ENCODE measurements at regions not wholly inside any gene's neighbourhood (a gene's known extent, or its start where the extent isn't known, plus 50 kb on each side); places are given as distances from the start of the nearest gene placed in this dataset.
A peak's percentile ranks its signal among the peaks of the same experiment; 100 is the strongest.
"Not testable (repeated sequence)": the region's sequence is repeated elsewhere in the genome, so short reads cannot be mapped to it uniquely, and the experiment has no call there.

GRCh38 chr20:40941133-40941610 lies 87.5 kb upstream of the TOP1 start:
- peak; percentile 70 to 72 for DNase-seq

- peak; percentile 37 for DNase-seq
These were observed 86.6 kb upstream of the TOP1 start for GRCh38 chr20:40942006-40942405.

GRCh38 chr20:40942775-40943174 lies 85.8 kb upstream of the TOP1 start:
- no peak for DNase-seq

DNA sequence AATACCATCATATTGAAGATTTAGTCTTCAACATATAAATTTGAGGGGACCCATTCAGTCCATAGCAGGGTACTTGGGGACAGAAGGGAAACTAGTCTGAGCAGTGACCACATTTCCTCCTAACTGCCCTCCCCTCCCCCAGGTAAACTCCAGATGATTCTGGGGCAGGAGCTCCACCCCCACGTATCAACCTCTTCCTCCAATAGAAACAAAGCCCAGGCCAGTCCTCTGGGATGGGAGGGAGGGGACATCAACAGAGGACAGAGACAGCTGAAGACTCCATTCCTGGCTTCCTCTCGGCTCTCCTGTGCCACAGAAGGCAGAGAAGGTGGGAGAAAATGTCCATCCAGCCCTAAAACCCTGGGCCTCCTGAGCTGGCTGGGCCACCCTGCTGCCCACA lies 85.0 kb upstream of the TOP1 start:
- DNase-seq, result no peak

DNA sequence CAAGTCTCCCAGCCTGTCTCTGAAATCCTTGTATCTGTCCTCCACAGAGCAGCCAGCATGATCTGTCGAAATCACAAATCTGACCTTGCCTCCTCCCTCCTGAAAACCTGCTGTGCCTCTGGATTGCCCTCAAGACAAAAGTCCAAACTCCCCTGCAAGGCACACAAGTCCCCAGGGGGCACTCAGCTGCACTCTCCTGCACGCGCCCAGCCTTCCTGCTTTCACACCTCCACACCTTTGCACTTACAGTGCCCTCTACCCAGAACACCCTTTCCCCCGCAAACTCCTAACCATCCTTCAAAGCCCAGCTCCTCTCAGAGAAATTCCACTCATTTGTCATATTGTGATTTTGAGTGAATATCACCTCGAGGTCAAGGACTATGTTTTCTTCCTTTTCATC lies 83.4 kb upstream of the TOP1 start:
- peak in 1 of 2 experiments; percentile 3 for DNase-seq

DNA sequence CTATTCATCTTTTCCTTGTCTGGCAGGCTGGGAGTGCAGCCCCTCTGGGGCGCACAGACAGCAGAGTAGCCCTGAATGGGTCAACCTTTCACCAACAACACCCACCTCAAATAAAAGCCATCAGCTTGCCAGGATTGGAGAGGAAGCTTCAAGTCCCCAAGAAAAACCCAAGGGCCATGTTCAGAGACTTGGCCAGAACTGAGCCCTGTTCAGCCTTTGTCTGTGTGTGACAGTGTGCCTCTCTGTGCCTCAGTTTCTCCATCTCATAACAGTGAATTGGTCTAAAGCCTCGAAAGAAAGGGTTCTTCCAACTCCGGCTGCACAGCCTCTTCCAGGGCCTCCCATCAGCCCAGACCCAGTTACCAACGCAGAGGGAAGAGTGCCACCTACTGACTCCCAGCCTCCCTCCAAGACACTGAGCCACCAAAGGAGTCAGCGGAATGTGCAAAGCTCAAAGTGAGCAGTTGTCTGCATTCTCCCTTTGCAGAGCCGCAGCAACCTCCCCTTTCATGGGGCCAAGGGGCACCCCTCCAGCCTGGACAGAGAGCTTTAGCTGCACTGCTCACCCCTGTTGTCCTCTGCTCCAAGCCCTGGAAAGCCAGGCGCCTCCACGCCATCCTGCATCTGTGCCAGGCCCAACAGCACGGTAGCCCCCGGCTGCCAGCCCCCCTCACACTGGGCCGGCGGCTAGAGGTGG lies 82.7 kb upstream of the TOP1 start:
- DNase-seq, result peak; percentile 24 to 49

GRCh38 chr20:40946451-40946850 lies 82.2 kb upstream of the TOP1 start:
- no peak for DNase-seq

DNA sequence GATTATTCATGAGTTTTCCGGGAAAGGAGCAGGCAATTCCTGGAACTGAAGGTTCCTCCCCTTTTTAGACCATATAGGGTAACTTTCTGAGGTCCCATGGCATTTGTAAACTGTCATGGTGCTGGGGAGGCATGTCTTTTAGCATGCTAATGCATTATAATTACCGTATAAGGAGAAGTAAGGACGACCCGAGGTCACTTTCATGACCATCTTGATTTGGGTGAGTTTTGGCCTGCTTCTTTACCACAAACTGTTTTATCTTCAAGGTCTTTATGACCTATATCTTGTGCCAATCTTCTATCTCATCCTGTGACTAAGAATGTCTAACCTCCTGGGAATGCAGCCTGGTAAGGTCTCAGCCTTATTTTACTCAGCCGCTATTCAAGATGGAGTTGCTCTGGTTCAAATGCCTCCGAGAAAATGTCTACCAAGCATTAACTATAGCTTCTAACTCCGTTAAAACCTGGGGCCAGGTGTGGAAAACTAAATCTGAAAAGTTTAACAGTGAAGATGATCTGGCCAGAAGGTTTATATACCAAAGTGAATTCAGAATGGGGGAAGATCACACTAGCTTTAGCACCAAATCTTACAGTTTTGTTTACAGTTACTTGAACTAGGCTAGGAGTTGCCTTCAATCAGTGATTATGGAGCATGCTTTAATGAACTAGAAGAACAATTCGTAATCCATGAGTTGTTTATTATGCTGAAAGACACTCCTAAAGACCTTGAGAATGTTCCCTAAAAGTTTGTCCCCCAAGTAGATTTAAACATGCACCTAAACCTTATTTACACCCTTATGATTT lies 80.0 kb upstream of the TOP1 start:
- DNase-seq, result no peak

- DNase-seq, result no peak
These were observed 79.3 kb upstream of the TOP1 start for GRCh38 chr20:40949346-40949745.

GRCh38 chr20:40952136-40952535 lies 76.5 kb upstream of the TOP1 start:
- DNase-seq, result no peak

- DNase-seq, result no peak
These were observed 75.2 kb upstream of the TOP1 start for GRCh38 chr20:40953416-40953815.

DNA sequence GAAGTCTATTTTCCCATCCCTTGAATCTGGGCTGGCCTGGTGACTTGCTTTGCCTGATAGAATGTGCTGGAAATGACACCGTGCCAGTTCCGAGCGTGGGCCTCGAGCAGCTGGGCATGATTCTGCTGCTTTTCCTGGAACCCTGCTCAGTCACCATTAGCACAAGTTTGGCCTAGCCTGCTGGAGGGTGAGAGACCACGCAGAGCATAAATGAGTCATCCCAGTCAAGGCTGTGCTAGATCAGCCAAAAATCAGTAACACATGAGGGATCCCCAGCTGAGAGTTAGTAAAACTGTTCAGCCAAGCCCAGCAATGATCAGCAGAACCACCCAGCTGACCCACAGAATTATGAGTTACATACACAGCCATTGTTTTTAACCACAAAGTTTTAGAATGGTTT lies 74.8 kb upstream of the TOP1 start:
- DNase-seq, result no peak

- DNase-seq, result no peak
These were observed 74.0 kb upstream of the TOP1 start for GRCh38 chr20:40954521-40955165.

DNA sequence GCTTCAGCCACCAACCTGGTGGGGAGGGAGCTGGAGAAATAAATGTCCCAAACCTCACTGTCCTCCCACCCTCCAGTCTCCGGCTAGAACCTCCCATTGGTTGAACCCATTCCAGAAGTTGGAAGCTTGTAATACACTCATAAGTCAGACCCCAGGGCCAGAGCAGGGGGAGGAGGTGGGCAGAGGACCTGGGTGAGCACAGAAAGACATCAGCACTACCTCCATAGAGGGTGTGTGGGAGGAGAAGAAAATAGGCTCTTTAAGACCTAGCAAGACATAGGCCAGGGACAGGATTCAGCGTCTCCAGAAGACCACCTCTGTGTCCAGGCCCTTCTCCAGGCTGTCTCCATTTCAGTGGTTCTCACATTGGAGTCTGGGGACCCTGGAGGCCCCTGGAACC lies 73.3 kb upstream of the TOP1 start:
- DNase-seq, result no peak

- DNase-seq, result not testable (repeated sequence)
These were observed 72.8 kb upstream of the TOP1 start for GRCh38 chr20:40955826-40956225.

GRCh38 chr20:40956542-40957264 lies 71.9 kb upstream of the TOP1 start:
- peak; percentile 29 to 33 for DNase-seq

- no peak for DNase-seq
These were observed 71.3 kb upstream of the TOP1 start for GRCh38 chr20:40957265-40957760.

DNA sequence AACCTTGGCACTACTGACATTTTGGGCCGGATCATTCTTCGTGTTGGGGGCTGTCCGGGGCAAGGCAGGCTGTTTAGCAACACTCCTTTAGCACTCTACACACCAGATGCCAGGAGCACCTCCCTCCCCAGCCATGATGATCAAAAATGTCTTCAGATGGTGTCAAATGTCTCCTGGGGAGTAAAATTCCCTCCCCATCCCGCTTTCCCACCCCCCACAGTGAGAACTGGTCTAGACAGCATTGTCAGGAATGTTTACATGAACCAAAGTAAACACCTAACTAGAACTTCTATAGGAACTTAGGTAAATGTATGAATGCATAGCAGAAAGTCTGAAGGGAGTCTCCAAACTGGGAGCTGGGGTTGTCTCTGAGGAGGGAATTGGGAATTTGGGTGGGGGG lies 70.0 kb upstream of the TOP1 start:
- no peak for DNase-seq

- no peak for DNase-seq
These were observed 69.1 kb upstream of the TOP1 start for GRCh38 chr20:40959325-40960092.

DNA sequence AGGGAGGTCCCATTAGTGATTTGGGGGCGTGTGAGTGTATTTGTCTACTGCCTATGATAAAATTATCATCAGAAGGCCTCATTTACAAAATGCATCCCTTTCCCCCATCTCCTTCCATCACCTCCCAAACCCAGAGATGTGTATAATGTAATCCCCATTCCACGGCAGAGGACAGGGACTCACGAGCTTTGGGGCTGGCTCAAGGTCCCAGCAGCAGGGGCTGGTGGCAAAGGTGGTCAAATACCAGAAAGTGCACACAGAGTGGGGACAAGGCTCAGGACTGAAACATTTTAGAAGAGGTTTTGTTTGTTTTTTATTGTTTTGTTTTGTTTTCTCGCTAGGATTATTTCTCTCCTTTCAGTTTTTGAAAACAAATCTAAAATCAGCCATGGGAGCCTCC lies 68.5 kb upstream of the TOP1 start:
- no peak for DNase-seq

GRCh38 chr20:40960521-40960956 lies 68.1 kb upstream of the TOP1 start:
- DNase-seq, result no peak

DNA sequence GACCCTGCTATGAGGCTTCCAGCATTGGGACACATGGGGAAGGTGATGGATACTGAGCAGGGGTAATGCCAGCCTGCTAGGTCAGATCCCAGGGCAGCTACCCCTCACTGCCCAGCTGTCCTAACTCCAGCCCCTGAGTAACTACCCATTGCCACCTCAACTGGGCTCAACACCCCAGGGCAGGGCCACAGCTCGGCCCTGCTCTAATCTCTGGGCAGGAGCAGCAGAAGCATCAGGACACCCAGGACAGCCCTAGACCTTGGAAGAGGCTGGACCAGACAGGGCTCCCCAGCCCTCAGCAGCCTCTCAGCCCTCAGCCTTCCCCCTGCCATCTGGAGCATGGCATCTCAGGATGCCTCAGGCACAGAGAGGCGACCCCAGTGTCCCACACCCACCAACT lies 67.4 kb upstream of the TOP1 start:
- no peak for DNase-seq
